ENCODE measurements at regions not wholly inside any gene's neighbourhood (a gene's known extent, or its start where the extent isn't known, plus 50 kb on each side); places are given as distances from the start of the nearest gene placed in this dataset.

- no peak overlapping the region for H3K27ac ChIP-seq (ENCODE audit: insufficient read depth, low read length)
Observed at GRCh38 chr13:77443511-77443910, 92.0 kb upstream of the SCEL start.

GRCh38 chr13:77437267-77437666 lies 98.2 kb upstream of the SCEL start:
- Histone ChIP-seq H3K27me3 (ENCODE audit: control insufficient read depth, insufficient read depth, low read length) (no peaks in the 10 kb centered on the region), H3K9me3 (ENCODE audit: control insufficient read depth, insufficient read depth, low read depth, low read length) (no peaks in the 10 kb centered on the region)

More at GRCh38 chr13:77443511-77443910, 92.0 kb upstream of the SCEL start:
- H3K4me2 ChIP-seq (ENCODE audit: extremely low read depth, insufficient read depth, low read length) = no peak overlapping the region
- DNase-seq (ENCODE audit: low read depth in 2 of 2) = no peak
- H3K9ac ChIP-seq (ENCODE audit: insufficient read depth, low read length) = no peak overlapping the region
- TF ChIP-seq EZH2 (IDR thresholded peaks at IDR 0.05; ENCODE audit: low read length, missing control alignments) (no peak), CTCF (conservative IDR thresholded peaks at IDR 0.05 in 1 of 2, IDR thresholded peaks at IDR 0.05 in 1 of 2; ENCODE audit: low read depth in 1 of 2, low read length in 2 of 2) (no peak)
- no peaks in the 10 kb centered on the region for H4K20me1 ChIP-seq (ENCODE audit: control insufficient read depth, extremely low read depth, insufficient read depth, low read length)
- H2AFZ ChIP-seq (ENCODE audit: low read length) = no peak overlapping the region
- H3K36me3 ChIP-seq (ENCODE audit: control insufficient read depth, insufficient read depth, low read length) = no peaks in the 10 kb centered on the region
- H3K27me3 ChIP-seq (ENCODE audit: control insufficient read depth, insufficient read depth, low read length) = no peaks in the 10 kb centered on the region
- H3K79me2 ChIP-seq (ENCODE audit: control insufficient read depth, insufficient read depth, low read length) = no peaks in the 10 kb centered on the region
- no peak overlapping the region for H3K4me3 ChIP-seq (replicated peaks in 1 of 4; ENCODE audit: control extremely low read depth in 1 of 4, insufficient read depth in 1 of 4, low read depth in 3 of 4, low read length in 4 of 4)
- H3K4me1 ChIP-seq (ENCODE audit: control insufficient read depth, extremely low read depth, insufficient read depth, low read length) = no peaks in the 10 kb centered on the region
- H3K9me3 ChIP-seq (ENCODE audit: control insufficient read depth, insufficient read depth, low read depth, low read length) = no peaks in the 10 kb centered on the region

GRCh38 chr13:77434289-77434688 lies 101.2 kb upstream of the SCEL start:
- Histone ChIP-seq H2AFZ (ENCODE audit: low read length) (no peak overlapping the region), H4K20me1 (ENCODE audit: control insufficient read depth, extremely low read depth, insufficient read depth, low read length) (no peaks in the 10 kb centered on the region), H3K9ac (ENCODE audit: insufficient read depth, low read length) (no peak overlapping the region), H3K27me3 (ENCODE audit: control insufficient read depth, insufficient read depth, low read length) (no peaks in the 10 kb centered on the region), H3K4me2 (ENCODE audit: extremely low read depth, insufficient read depth, low read length) (no peak overlapping the region), H3K4me1 (ENCODE audit: control insufficient read depth, extremely low read depth, insufficient read depth, low read length) (no peaks in the 10 kb centered on the region), H3K4me3 (replicated peaks in 1 of 4; ENCODE audit: control extremely low read depth in 1 of 4, insufficient read depth in 1 of 4, low read depth in 3 of 4, low read length in 4 of 4) (no peak overlapping the region), H3K79me2 (ENCODE audit: control insufficient read depth, insufficient read depth, low read length) (no peaks in the 10 kb centered on the region), H3K36me3 (ENCODE audit: control insufficient read depth, insufficient read depth, low read length) (no peaks in the 10 kb centered on the region), H3K9me3 (ENCODE audit: control insufficient read depth, insufficient read depth, low read depth, low read length) (no peaks in the 10 kb centered on the region), H3K27ac (ENCODE audit: insufficient read depth, low read length) (no peak overlapping the region)
- no peak for DNase-seq (ENCODE audit: low read depth in 2 of 2)
- TF ChIP-seq CTCF (conservative IDR thresholded peaks at IDR 0.05 in 1 of 2, IDR thresholded peaks at IDR 0.05 in 1 of 2; ENCODE audit: low read depth in 1 of 2, low read length in 2 of 2) (no peak), EZH2 (IDR thresholded peaks at IDR 0.05; ENCODE audit: low read length, missing control alignments) (no peak)

More at GRCh38 chr13:77437267-77437666, 98.2 kb upstream of the SCEL start:
- no peaks in the 10 kb centered on the region for H4K20me1 ChIP-seq (ENCODE audit: control insufficient read depth, extremely low read depth, insufficient read depth, low read length)
- DNase-seq (ENCODE audit: low read depth in 2 of 2) = no peak
- no peak overlapping the region for H3K4me3 ChIP-seq (replicated peaks in 1 of 4; ENCODE audit: control extremely low read depth in 1 of 4, insufficient read depth in 1 of 4, low read depth in 3 of 4, low read length in 4 of 4)
- no peak overlapping the region for H3K9ac ChIP-seq (ENCODE audit: insufficient read depth, low read length)
- H3K27ac ChIP-seq (ENCODE audit: insufficient read depth, low read length) = no peak overlapping the region
- no peak overlapping the region for H3K4me2 ChIP-seq (ENCODE audit: extremely low read depth, insufficient read depth, low read length)
- H2AFZ ChIP-seq (ENCODE audit: low read length) = no peak overlapping the region
- no peaks in the 10 kb centered on the region for H3K36me3 ChIP-seq (ENCODE audit: control insufficient read depth, insufficient read depth, low read length)
- TF ChIP-seq CTCF (conservative IDR thresholded peaks at IDR 0.05 in 1 of 2, IDR thresholded peaks at IDR 0.05 in 1 of 2; ENCODE audit: low read depth in 1 of 2, low read length in 2 of 2) = no peak
- no peaks in the 10 kb centered on the region for H3K4me1 ChIP-seq (ENCODE audit: control insufficient read depth, extremely low read depth, insufficient read depth, low read length)
- H3K79me2 ChIP-seq (ENCODE audit: control insufficient read depth, insufficient read depth, low read length) = no peaks in the 10 kb centered on the region
